HEK293 (cell line): ENCODE measurements at regions not wholly inside any gene's neighbourhood (a gene's known extent, or its start where the extent isn't known, plus 50 kb on each side); places are given as distances from the start of the nearest gene placed in this dataset.

Experiments
- CTCF ChIA-PET: fragments of 350-600 bp; formaldehyde crosslinking; extraction: SDS; loops from one replicate; lab custom pipeline; 2021; ENCODE audit warnings: antibody characterized with exemption; lab: Yijun Ruan, JAX
- POLR2A ChIA-PET: fragments of 300-600 bp; formaldehyde crosslinking; extraction: SDS; loops from one replicate; lab custom pipeline; 2020; ENCODE audit warnings: antibody characterized with exemption, inconsistent platforms; lab: Yijun Ruan, JAX
- H3K27ac ChIP-seq: fragments of 200-500 bp; sonication (Bioruptor generic); 2 replicates; pipeline ENCODE4 v1.5.1; 2014; ENCODE audit warnings: low read depth, low read length, control low read depth, inconsistent platforms; ENCODE audit errors: extremely low read depth
- H3K36me3 ChIP-seq, 2 experiments: fragments of 200-500 bp in 1 of 2; sonication (Bioruptor generic) in 1 of 2; 1 replicate in 1 of 2; 2 replicates in 1 of 2; pipeline ENCODE4 v1.5.1; 2014 to 2017; ENCODE audit warnings: inconsistent platforms in 2 of 2, low read length in 2 of 2; ENCODE audit not compliant: control insufficient read depth in 2 of 2, insufficient read depth in 1 of 2
- H3K4me1 ChIP-seq: fragments of 200-500 bp; sonication (Bioruptor generic); 2 replicates; pipeline ENCODE4 v1.5.1; 2014; ENCODE audit warnings: mild to moderate bottlenecking, low read length, inconsistent platforms; ENCODE audit not compliant: control insufficient read depth, insufficient read depth
- H3K4me3 ChIP-seq: 2 replicates; pipeline ENCODE4 v1.5.1; 2011; ENCODE audit warnings: low read depth, mild to moderate bottlenecking, control low read depth, low read length, moderate library complexity
- H3K9me3 ChIP-seq: fragments of 200-500 bp; sonication (Bioruptor generic); 2 replicates; pipeline ENCODE4 v1.5.1; 2014; ENCODE audit warnings: low read depth, low read length, inconsistent platforms; ENCODE audit not compliant: control insufficient read depth, insufficient read depth
- ATF2 ChIP-seq: fragments of 450-650 bp; formaldehyde crosslinking; IDR thresholded peaks from 2 replicates; pipeline ENCODE4 v1.5.1; 2016; ENCODE audit warnings: missing biosample characterization, missing genetic modification characterization, low read depth
- KLF17 ChIP-seq: fragments of 450-650 bp; formaldehyde crosslinking; IDR thresholded peaks from 2 replicates; pipeline ENCODE4 v1.5.1; 2016; ENCODE audit warnings: missing biosample characterization, missing genetic modification characterization
- KLF7 ChIP-seq: fragments of 450-650 bp; formaldehyde crosslinking; IDR thresholded peaks from 2 replicates; pipeline ENCODE4 v1.5.1; 2016; ENCODE audit warnings: missing biosample characterization, missing genetic modification characterization, borderline replicate concordance
- KLF9 ChIP-seq: fragments of 450-650 bp; formaldehyde crosslinking; IDR thresholded peaks from 2 replicates; pipeline ENCODE4 v1.5.1; 2016; ENCODE audit warnings: missing biosample characterization, missing genetic modification characterization, low read depth
- PRDM10 ChIP-seq: fragments of 450-650 bp; formaldehyde crosslinking; IDR thresholded peaks from 2 replicates; pipeline ENCODE4 v1.5.1; 2016; ENCODE audit warnings: missing biosample characterization, missing genetic modification characterization
- SCRT2 ChIP-seq: fragments of 450-650 bp; formaldehyde crosslinking; IDR thresholded peaks from 2 replicates; pipeline ENCODE4 v1.5.1; 2016; ENCODE audit warnings: missing biosample characterization, missing genetic modification characterization
- SP7 ChIP-seq: fragments of 450-650 bp; formaldehyde crosslinking; IDR thresholded peaks from 2 replicates; pipeline ENCODE4 v1.5.1; 2016; ENCODE audit warnings: missing biosample characterization, missing genetic modification characterization
- TRIM28 ChIP-seq: IDR thresholded peaks from 2 replicates; pipeline ENCODE4 v1.6.1; 2011; ENCODE audit warnings: low read length, control low read depth, borderline replicate concordance
- ZFP69B ChIP-seq: fragments of 450-650 bp; formaldehyde crosslinking; IDR thresholded peaks from 2 replicates; pipeline ENCODE4 v1.5.1; 2016; ENCODE audit warnings: missing biosample characterization, missing genetic modification characterization
- ZIC2 ChIP-seq: fragments of 450-650 bp; formaldehyde crosslinking; IDR thresholded peaks from 2 replicates; pipeline ENCODE4 v1.5.1; 2016; ENCODE audit warnings: missing biosample characterization, missing genetic modification characterization
- ZNF16 ChIP-seq: fragments of 450-650 bp; formaldehyde crosslinking; IDR thresholded peaks from 2 replicates; pipeline ENCODE4 v1.5.1; 2016; ENCODE audit warnings: low read depth, missing biosample characterization, missing genetic modification characterization
- ZNF341 ChIP-seq: fragments of 450-650 bp; formaldehyde crosslinking; IDR thresholded peaks from 2 replicates; pipeline ENCODE4; 2016; ENCODE audit warnings: low read depth, missing biosample characterization, missing genetic modification characterization
- ZNF433 ChIP-seq: fragments of 450-650 bp; formaldehyde crosslinking; IDR thresholded peaks from 2 replicates; pipeline ENCODE4 v1.5.1; 2016; ENCODE audit warnings: missing biosample characterization, missing genetic modification characterization, low read depth
- ZNF513 ChIP-seq: fragments of 450-650 bp; IDR thresholded peaks from 2 replicates; pipeline ENCODE4 v1.5.1; 2018; ENCODE audit warnings: missing biosample characterization, missing genetic modification characterization
- ZNF529 ChIP-seq: fragments of 450-650 bp; formaldehyde crosslinking; IDR thresholded peaks from 2 replicates; pipeline ENCODE4 v1.5.1; 2017; ENCODE audit warnings: missing genetic modification characterization, missing biosample characterization; ENCODE audit not compliant: insufficient replicate concordance
- ZNF585B ChIP-seq: fragments of 450-650 bp; formaldehyde crosslinking; IDR thresholded peaks from 2 replicates; pipeline ENCODE4 v1.5.1; 2016; ENCODE audit warnings: missing biosample characterization, missing genetic modification characterization
- ZNF600 ChIP-seq: fragments of 450-650 bp; formaldehyde crosslinking; IDR thresholded peaks from 2 replicates; pipeline ENCODE4 v1.5.1; 2016; ENCODE audit warnings: missing biosample characterization, missing genetic modification characterization
- ZNF629 ChIP-seq: fragments of 450-650 bp; formaldehyde crosslinking; IDR thresholded peaks from 2 replicates; pipeline ENCODE4 v1.5.1; 2017; ENCODE audit warnings: missing biosample characterization, missing genetic modification characterization
- ZNF768 ChIP-seq: fragments of 450-650 bp; formaldehyde crosslinking; IDR thresholded peaks from 2 replicates; pipeline ENCODE4 v1.5.1; 2018; ENCODE audit warnings: missing biosample characterization, mild to moderate bottlenecking, missing genetic modification characterization
- ZNF791 ChIP-seq: fragments of 450-650 bp; formaldehyde crosslinking; IDR thresholded peaks from 2 replicates; pipeline ENCODE4 v1.5.1; 2016; ENCODE audit warnings: missing biosample characterization, missing genetic modification characterization
- ZSCAN30 ChIP-seq: fragments of 450-650 bp; IDR thresholded peaks from 2 replicates; pipeline ENCODE4 v1.5.1; 2018; ENCODE audit warnings: missing biosample characterization, mild to moderate bottlenecking, missing genetic modification characterization, moderate library complexity

- TF ChIP-seq TRIM28 = no peak
- TF ChIP-seq ZNF791 (tag by site-specific recombination) = no peak
- ChIA-PET POLR2A (no interaction called here), CTCF (no interaction called here)
- Histone ChIP-seq H3K36me3 (no peaks in the 10 kb centered on the region), H3K4me1 (0 out of 2 replicates have a peak, but pooled peaks cover 2% of the 10 kb centered on the region), H3K4me3 (no peak overlapping the region), H3K27ac (no peak overlapping the region), H3K9me3 (no peaks in the 10 kb centered on the region)
Measured at GRCh38 chr12:89250636-89251035, 101.7 kb downstream of the DUSP6 start.

- ChIA-PET POLR2A (no interaction called here), CTCF (no interaction called here)
- TF ChIP-seq SCRT2 (tag by site-specific recombination) = no peak
- no peak for TF ChIP-seq ZNF513 (tag by site-specific recombination)
- TF ChIP-seq ZNF341 (tag by site-specific recombination) = no peak
- no peak for TF ChIP-seq KLF7
- TF ChIP-seq PRDM10 (tag by site-specific recombination) = no peak
- no peak for TF ChIP-seq ZNF600 (tag by site-specific recombination)
- TF ChIP-seq ZNF585B (tag by site-specific recombination) = no peak
- TF ChIP-seq ZNF16 (tag by site-specific recombination) = no peak
- no peak for TF ChIP-seq ATF2 (tag by site-specific recombination)
- TF ChIP-seq KLF9 = no peak
- TF ChIP-seq ZNF433 (tag by site-specific recombination) = no peak
- no peak for TF ChIP-seq ZNF529 (tag by site-specific recombination)
- TF ChIP-seq SP7 (tag by site-specific recombination) = no peak
- no peak for TF ChIP-seq ZNF768 (tag by site-specific recombination)
- no peak for TF ChIP-seq ZIC2 (tag by site-specific recombination)
- TF ChIP-seq ZNF629 (tag by site-specific recombination) = no peak
- no peak for TF ChIP-seq ZFP69B (tag by site-specific recombination)
- TF ChIP-seq KLF17 (tag by site-specific recombination) = no peak
- TF ChIP-seq ZSCAN30 (tag by site-specific recombination) = no peak
- Histone ChIP-seq H3K36me3 (no peaks in the 10 kb centered on the region), H3K9me3 (no peaks in the 10 kb centered on the region), H3K27ac (no peak overlapping the region), H3K4me3 (no peak overlapping the region), H3K4me1 (0 out of 2 replicates have a peak, but pooled peaks cover 2% of the 10 kb centered on the region)
Measured at GRCh38 chr12:89250213-89250612, 102.1 kb downstream of the DUSP6 start.
